ENCODE measurements at regions not wholly inside any gene's neighbourhood (a gene's known extent, or its start where the extent isn't known, plus 50 kb on each side); places are given as distances from the start of the nearest gene placed in this dataset.

DNA sequence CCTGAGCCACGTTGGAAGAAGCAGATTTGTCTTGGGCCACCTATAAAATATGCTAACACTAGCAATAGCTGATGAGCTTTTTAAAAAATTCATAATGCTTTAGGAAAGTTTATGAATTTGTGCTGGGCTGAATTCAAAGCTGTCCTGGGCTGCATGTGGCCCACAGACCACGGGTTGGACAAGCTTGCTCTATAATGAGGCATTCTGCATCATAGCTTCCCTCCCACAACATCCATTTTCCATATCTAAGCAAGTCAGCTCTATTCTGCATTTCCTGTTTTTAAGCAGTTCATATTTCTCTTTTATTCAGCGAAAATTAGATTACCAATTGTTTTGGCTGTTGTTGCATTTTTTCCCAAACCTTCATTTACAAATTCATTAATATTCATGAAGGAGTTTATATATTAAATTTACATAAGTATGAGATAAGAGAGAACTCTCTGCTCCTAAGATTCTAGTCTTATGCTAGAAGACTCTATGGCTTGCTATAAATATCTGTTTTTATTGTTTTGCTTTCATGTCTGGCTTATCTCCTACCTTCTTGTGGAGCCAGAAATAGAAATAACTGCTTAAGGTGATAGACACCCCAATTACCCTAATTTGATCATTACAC is 114.5 kb upstream of the HNRNPA3 start:
- no peak for DNase-seq

DNA sequence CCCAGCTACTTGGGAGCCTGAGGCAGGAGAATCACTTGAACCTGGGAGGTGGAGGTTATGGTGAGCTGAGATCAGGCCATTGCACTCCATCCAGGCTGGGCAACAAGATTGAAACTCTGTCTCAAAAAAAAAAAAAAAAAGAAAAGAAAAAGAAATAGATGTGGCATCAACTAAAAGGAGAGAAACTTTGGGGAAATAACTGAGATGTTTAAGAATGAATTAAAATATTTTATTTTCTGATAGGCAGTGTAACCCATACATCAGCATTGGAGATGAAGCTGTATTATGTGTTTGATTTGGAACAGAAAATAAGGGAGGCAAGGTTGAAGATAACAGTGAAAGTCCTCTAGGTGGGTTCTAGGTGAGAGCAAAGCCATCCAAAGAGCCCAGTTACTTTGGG is 110.7 kb upstream of the HNRNPA3 start:
- DNase-seq, result no peak

DNA sequence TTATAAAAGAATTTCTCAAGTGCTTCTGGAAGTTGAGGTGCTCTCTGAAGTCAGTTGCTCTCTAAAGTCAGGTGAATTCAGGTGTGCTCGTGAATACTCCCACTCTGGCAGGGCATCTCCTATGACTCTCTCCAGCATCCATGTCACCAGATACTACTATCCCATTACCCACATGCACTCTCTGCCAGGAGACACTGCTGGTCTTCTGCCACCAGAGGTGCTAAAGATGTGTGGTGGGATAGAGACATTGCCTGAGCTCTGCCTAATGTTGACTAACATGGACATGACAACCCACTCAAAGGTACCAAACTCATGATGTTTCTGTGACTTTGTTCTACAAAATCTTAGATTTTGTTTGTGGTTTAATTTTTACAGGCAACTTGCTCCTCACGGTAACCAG is 106.4 kb upstream of the HNRNPA3 start:
- DNase-seq, result no peak

- DNase-seq, result no peak
These were observed 103.7 kb upstream of the HNRNPA3 start for GRCh38 chr2:177108890-177109289.

DNA sequence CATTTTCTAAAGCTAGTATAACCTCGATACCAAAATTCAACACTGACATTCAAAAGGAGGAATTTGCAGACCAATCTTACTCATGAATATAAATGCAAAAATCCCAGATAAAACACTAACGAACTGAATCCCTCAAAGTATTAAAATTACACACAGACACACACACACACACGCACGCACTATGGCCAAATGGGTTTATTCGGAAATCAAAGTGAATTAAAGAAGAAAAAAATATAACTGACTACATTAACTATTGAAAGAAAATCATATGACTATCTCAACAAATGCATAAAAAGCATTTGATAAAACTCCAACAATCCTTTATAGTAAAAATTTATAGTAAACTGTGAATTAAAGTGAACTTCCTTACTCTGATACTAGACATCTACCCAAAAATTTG is 97.9 kb upstream of the HNRNPA3 start:
- DNase-seq, result no peak

GRCh38 chr2:177117755-177118154 is 94.8 kb upstream of the HNRNPA3 start:
- DNase-seq, result no peak

DNA sequence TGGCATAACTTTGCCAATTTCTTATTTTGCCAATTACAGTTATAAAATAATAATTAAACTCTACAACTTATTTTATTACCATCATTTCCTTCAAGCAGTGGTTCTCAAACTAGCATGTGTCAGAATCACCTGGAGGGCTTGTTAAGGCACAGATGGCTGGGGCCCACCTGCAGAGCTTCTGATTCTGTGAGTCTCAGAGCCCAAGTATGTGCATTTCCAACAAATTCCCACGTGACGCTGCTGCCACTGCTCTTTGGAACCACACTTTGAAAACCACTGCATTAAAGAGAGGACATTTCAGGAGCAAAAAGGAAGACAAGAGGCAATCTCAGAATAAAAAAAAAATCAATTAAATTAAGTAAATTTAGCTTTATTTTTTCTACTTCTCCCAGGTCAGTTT is 94.0 kb upstream of the HNRNPA3 start:
- DNase-seq, result no peak

- DNase-seq, result no peak
These were observed 93.5 kb upstream of the HNRNPA3 start for GRCh38 chr2:177119099-177119498.

DNA sequence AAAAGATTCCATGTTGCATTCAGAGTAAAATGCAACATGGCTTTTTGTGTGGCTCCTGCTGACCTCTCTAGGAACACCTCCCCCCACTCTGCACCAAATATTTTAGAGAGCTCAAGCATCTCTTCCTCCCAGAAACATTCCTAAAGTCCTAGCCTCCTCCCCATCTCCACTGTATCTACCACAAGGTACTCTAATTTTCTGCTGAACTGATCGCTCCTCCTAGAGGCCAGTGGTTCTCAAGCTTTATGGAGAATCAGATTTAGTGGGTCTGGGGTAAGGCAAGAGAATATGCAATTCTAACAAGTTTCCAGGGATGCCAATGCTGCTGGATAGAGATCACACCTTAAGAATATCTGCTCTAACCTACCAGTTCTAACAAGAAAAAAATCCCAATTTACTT is 89.5 kb upstream of the HNRNPA3 start:
- no peak for DNase-seq

DNA sequence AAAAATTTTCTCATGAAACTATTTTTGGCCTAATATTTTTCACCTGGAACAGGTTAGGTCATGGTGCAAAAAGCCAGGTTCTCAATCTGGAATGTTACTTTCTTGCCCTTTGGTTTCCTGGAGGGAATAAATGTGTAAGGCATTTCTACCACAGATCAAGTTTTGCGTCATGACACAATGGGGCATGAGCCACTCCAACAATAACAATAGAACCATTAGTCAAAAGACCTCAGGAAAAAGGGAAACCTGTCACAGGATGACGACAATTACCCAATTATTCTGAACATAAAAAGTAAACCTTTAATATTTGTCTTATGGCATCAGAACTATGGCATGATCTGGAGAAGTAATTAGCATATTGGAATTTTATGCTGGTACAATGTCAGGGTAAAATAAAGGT is 88.2 kb upstream of the HNRNPA3 start:
- no peak for DNase-seq

- no peak for DNase-seq
These were observed 84.8 kb upstream of the HNRNPA3 start for GRCh38 chr2:177127821-177128220.

- no peak for DNase-seq
These were observed 83.0 kb upstream of the HNRNPA3 start for GRCh38 chr2:177129610-177130009.

DNA sequence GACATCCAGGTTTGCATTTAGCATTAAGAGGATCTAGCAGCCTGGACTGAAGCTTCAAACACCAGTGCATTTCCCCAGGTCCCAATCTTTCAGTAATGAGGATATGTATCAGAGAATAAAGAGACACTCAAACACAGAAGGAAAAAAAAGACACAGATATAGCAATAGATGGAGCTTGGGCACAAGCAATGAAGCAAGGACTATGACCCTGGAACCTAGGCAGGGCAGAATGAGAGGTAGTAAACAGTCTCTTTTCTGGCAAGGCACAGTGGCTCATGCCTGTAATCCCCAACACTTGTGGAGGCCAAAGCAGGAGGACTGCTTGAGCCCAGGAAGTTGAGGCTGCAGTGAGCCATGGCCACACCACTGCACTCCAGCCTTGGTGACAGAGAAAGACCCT is 80.7 kb upstream of the HNRNPA3 start:
- DNase-seq, result no peak

DNA sequence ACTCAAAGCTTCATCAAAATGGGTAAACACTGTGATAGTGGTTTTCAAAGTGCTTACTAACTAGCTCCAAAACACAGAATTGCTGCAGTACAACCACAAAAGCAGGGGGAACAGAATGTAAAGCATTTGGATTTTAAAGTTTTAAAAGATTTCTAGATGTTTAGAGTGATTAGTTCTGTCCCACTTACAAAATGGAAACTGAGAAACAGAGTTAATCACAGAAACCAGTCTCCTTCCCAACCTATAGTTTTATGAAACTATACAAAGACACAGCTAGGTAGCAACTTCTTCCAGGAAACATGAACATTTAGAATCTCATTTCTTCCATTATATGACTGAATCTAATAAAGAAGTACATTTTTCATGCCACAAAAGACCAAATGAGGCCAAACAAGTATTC is 73.8 kb upstream of the HNRNPA3 start:
- no peak for DNase-seq

- no peak for DNase-seq
These were observed 70.7 kb upstream of the HNRNPA3 start for GRCh38 chr2:177141866-177142265.

- no peak for DNase-seq
These were observed 69.2 kb upstream of the HNRNPA3 start for GRCh38 chr2:177143444-177143843.

- DNase-seq, result no peak
These were observed 65.4 kb upstream of the HNRNPA3 start for GRCh38 chr2:177147093-177147694.

DNA sequence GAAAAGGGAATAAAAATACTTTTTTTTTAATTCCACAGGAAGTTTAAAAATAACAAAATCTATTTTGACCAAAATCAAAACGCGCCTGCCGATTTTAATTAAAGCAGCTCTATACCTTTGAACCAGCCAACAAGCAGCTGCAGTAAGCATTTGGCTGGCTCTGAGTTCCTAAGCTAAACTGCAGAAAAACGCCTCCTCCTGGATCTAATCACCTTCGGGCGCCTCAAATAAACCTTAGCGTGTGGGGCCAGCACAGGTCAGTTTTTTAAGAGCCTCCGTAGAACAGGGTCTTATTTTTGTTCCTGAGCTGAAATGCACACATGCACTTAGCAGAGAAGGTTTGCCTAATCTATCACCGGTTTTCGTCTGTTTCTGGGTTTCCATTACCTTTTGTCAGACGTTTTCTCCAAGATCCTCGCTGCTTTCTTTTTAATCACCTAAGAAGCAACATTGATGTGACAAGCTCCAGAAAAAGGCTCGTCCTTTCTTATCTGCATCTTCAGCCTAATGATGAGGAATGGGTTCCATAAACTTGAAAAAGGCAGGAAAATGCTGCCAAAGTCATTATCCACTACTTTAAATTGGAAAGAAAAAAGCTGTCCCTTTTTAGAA is 64.7 kb upstream of the HNRNPA3 start:
- DNase-seq, result no peak

GRCh38 chr2:177148477-177149154 is 64.0 kb upstream of the HNRNPA3 start:
- DNase-seq, result peak; percentile 30 to 53 (median 36)

- no peak for DNase-seq
These were observed 63.5 kb upstream of the HNRNPA3 start for GRCh38 chr2:177149155-177149503.

DNA sequence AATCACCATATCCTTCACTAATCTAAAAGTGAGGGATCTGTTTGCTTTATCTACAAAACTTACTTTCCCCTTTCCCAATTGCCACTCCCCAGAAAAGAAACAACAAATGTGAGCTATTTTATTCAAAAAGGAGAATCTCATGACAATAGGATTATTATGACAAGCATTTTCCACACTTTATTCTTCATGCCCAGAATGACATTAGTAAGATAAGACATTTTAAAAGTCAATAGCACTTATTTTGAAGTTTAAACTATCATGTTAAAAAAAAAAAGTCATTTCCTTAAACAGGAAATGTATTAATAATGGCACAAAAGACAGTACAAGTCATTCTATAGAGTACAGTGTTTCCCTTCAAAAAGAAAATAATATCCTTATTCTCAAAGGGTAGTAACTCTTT is 58.8 kb upstream of the HNRNPA3 start:
- DNase-seq, result no peak

- no peak for DNase-seq
These were observed 57.8 kb upstream of the HNRNPA3 start for GRCh38 chr2:177154809-177155208.

GRCh38 chr2:177155631-177156030 is 57.0 kb upstream of the HNRNPA3 start:
- DNase-seq, result no peak

- no peak for DNase-seq
These were observed 50.7 kb upstream of the HNRNPA3 start for GRCh38 chr2:177161741-177162460.

All from activated CD4-positive, CD25-positive, alpha-beta regulatory T cell (primary cell).